NCI-H2107 (cell line): ENCODE measurements at regions not wholly inside any gene's neighbourhood (a gene's known extent, or its start where the extent isn't known, plus 50 kb on each side); places are given as distances from the start of the nearest gene placed in this dataset.
"Not testable (repeated sequence)": the region's sequence is repeated elsewhere in the genome, so short reads cannot be mapped to it uniquely, and the experiment has no call there.

Experiments used
- DNase-seq: peaks from one replicate; lab custom pipeline; 2025; lab: John Stamatoyannopoulos, UW

GRCh38 chr7:126177782-126178181, 1075.0 kb downstream of the GRM8 start:
- no peak for DNase-seq

GRCh38 chr7:126166645-126167044, 1086.1 kb downstream of the GRM8 start:
- DNase-seq, result no peak

GRCh38 chr7:126163647-126164046, 1089.1 kb downstream of the GRM8 start:
- no peak for DNase-seq

GRCh38 chr7:126157391-126157790, 1095.3 kb downstream of the GRM8 start:
- no peak for DNase-seq

GRCh38 chr7:126150278-126150958, 1102.3 kb downstream of the GRM8 start:
- no peak for DNase-seq

- no peak for DNase-seq
These were observed 1111.8 kb downstream of the GRM8 start for GRCh38 chr7:126140858-126141466.

- no peak for DNase-seq
These were observed 1132.8 kb downstream of the GRM8 start for GRCh38 chr7:126119981-126120380.

GRCh38 chr7:126103582-126103981, 1149.2 kb downstream of the GRM8 start:
- DNase-seq, result no peak

- DNase-seq, result no peak
These were observed 1153.4 kb upstream of the POT1 start for GRCh38 chr7:126083014-126083413.

- no peak for DNase-seq
These were observed 1150.0 kb upstream of the POT1 start for GRCh38 chr7:126079581-126079980.

- no peak for DNase-seq
These were observed 1149.5 kb upstream of the POT1 start for GRCh38 chr7:126079151-126079550.

GRCh38 chr7:126065766-126066165, 1136.1 kb upstream of the POT1 start:
- DNase-seq, result no peak

- no peak for DNase-seq
These were observed 1128.4 kb upstream of the POT1 start for GRCh38 chr7:126057979-126058378.

GRCh38 chr7:126056613-126057012, 1127.0 kb upstream of the POT1 start:
- not testable (repeated sequence) for DNase-seq

- no peak for DNase-seq
These were observed 1122.6 kb upstream of the POT1 start for GRCh38 chr7:126052229-126052628.

- DNase-seq, result no peak
These were observed 1115.0 kb upstream of the POT1 start for GRCh38 chr7:126044662-126045061.

- DNase-seq, result no peak
These were observed 1111.8 kb upstream of the POT1 start for GRCh38 chr7:126041472-126041871.

GRCh38 chr7:126040114-126041045, 1110.8 kb upstream of the POT1 start:
- DNase-seq, result no peak

GRCh38 chr7:126026421-126027088, 1096.9 kb upstream of the POT1 start:
- peak; percentile 10 for DNase-seq

- no peak for DNase-seq
These were observed 1092.8 kb upstream of the POT1 start for GRCh38 chr7:126022452-126022851.

GRCh38 chr7:126016722-126017121, 1087.1 kb upstream of the POT1 start:
- DNase-seq, result no peak

GRCh38 chr7:126005064-126005463, 1075.4 kb upstream of the POT1 start:
- no peak for DNase-seq
